DMS 273 (cell line): ENCODE measurements at regions not wholly inside any gene's neighbourhood (a gene's known extent, or its start where the extent isn't known, plus 50 kb on each side); places are given as distances from the start of the nearest gene placed in this dataset.

ENCODE experiments used
- DNase-seq: peaks from one replicate; lab custom pipeline; 2025; ENCODE audit not compliant: unreplicated experiment; lab: John Stamatoyannopoulos, UW

- DNase-seq: no peak
These were observed 167.3 kb upstream of the SGO1 start for GRCh38 chr3:20353286-20353685.

GRCh38 chr3:20352546-20353179 is 166.7 kb upstream of the SGO1 start:
- DNase-seq: peak; percentile 71

- DNase-seq: no peak
These were observed 164.4 kb upstream of the SGO1 start for GRCh38 chr3:20350449-20350848.

DNA sequence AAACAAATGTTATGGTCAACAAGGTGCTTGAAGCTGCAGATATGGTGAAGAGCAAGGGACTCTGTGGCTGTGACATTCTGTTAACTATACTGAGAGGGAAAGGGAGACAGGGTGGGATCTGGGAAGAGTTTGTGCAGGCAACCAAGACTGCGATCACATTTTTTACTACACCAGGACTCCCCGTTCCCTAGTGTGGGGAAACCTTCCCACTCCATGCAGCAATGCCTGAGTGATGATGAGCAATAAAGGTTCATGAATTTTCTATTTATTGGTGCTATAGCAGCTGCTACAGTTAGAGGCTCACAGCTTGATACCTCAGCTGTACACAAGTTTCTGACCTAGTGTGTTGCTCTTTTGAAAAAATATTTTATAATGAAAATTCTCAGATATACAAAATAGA is 160.9 kb upstream of the SGO1 start:
- no peak for DNase-seq

DNA sequence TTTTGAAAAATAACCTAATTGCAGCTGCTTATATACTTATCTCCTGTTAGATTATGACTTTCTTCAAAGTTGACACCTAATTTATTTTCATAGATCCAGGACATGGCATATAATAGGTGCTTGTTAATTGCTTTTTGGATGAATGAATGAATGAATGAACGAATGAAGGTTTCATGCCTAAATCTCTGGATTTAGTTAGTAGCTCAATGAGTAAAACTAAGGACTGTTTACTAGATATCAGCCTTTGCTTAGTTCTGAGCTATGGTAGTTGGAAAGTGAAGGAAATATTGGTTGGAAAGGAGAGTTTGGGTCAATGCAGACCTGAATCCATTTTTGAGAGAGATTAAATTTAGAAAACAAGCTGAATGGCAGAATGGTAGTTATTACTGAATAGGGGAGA is 160.4 kb upstream of the SGO1 start:
- no peak for DNase-seq

- DNase-seq: no peak
These were observed 158.5 kb upstream of the SGO1 start for GRCh38 chr3:20344400-20344959.

- DNase-seq: no peak
These were observed 157.8 kb upstream of the SGO1 start for GRCh38 chr3:20343790-20344189.

DNA sequence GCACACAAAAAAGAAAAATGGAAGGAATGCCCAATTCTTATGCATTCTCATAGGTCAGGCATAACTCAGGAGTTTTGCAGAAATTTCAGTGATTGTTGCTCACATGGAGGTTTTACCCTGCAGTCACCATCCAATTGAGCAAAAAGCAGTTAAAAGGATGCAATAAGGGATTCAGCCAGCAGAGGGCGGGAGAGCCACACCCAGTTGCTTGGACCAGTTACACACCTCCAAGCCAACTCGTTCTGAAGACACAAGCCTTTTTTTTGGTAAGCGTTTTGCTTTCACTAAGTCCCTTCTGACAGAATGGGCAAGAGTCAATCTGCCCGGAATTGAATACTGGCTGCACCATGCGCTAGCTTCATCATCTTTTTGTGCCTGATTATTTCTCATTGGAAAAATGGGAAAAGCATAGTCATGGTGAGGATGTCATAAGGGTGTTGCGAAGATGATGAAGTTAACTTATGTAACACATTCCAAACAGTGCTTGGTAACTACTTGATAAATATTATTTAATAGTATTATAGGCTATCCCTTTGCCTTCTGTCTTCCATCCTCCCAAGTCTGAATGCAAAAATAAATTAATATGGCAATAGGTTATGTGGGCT is 154.4 kb upstream of the SGO1 start:
- DNase-seq: peak; percentile 75

GRCh38 chr3:20336572-20336971 is 150.6 kb upstream of the SGO1 start:
- DNase-seq: no peak

GRCh38 chr3:20334842-20335241 is 148.8 kb upstream of the SGO1 start:
- no peak for DNase-seq

DNA sequence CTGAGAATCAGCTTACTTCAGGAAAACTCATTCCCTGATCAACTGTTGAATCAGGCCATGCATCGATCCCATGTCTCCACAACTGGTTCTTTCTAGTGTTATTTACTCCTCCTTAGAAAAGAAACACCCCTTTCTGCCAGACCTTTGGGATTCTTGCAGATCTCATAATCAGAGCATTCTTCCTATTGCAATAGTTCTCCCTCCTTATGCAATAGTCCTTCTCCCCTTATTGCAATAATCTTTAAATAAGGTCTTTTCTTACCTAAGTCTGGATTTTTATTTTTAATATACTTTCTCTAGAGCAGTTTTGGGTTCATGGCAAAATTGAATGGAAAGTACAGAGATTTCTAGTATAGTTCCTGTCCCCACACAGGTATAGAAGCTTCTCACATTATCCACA is 141.9 kb upstream of the SGO1 start:
- DNase-seq: no peak

DNA sequence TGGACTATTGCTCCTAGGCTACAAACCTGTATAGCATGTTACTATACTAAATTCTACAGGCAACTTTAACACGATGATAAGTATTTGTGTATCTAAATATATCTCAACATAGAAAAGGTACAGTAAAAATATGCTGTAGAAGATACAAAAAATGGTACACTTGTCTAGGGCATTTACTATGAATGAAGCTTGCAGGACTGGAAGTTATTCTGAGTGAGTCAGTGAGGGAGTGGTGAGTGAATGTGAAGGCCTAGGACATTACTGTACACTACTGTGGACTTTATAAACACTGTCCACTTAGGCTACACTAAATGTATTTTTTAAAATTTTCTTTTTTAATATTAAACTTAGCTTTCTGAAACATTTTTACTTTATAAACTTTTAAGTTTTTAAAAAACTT is 140.5 kb upstream of the SGO1 start:
- no peak for DNase-seq

GRCh38 chr3:20325563-20325962 is 139.6 kb upstream of the SGO1 start:
- DNase-seq: no peak

- no peak for DNase-seq
These were observed 138.9 kb upstream of the SGO1 start for GRCh38 chr3:20324664-20325478.

DNA sequence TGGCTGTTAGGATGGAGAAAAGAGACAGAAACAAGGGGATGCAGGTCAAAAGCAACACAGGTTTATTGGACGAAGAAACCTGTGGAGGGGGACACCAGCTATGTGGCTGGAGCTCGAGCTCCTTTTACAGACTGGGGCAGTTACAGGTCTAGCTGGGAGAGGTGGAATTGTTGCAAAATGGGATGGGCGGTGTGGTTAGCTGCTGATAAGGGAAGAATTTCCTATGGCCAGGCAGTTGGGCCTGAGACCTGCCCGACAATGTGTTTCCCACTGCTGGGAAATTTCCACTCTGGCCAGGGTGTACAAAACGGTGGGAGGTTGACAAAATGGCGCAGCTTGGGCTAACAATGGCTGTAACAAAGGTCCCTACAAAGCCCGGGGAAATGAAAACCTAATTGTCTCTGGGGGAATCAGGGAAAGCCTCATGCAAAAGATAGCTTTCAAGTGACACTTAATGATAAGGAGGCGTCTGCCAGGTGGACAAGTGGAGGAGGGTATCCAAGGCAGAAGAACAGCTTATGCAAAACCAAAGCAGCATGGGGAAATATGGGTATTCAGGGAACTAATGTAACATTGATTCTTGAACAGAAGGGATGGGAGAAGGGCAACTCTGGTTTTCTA is 137.4 kb upstream of the SGO1 start:
- DNase-seq: no peak

GRCh38 chr3:20322085-20322484 is 136.1 kb upstream of the SGO1 start:
- DNase-seq: no peak

GRCh38 chr3:20321391-20322047 is 135.5 kb upstream of the SGO1 start:
- no peak for DNase-seq

- peak; percentile 32 for DNase-seq
These were observed 134.5 kb upstream of the SGO1 start for GRCh38 chr3:20320489-20320888.

GRCh38 chr3:20319551-20319950 is 133.5 kb upstream of the SGO1 start:
- no peak for DNase-seq

DNA sequence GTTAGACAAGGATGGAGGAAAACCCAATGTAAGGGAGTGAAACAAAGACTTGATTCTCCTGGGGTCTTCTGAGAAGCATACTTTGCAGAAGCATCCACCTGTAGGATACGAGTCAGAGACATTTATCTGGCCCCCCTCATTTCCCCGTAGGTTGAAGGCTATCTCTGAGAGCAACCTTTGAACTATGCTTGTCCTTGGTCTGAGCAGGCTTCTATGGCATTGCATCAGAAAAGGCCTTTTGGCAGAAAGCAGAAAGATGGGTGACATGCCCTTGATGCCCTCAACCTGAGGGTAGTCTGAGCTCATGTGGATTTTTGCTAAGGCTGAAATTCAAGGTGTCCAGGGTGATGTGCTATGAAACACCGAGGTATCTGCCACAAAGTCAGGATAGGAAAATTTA is 131.6 kb upstream of the SGO1 start:
- no peak for DNase-seq

GRCh38 chr3:20316238-20316637 is 130.2 kb upstream of the SGO1 start:
- DNase-seq: no peak
